SJSA1 (cell line): ENCODE measurements at regions not wholly inside any gene's neighbourhood (a gene's known extent, or its start where the extent isn't known, plus 50 kb on each side); places are given as distances from the start of the nearest gene placed in this dataset.

ENCODE experiments used
- DNase-seq, 2 experiments: peaks; one replicate each; pipeline ENCODE4 v3.0.0-alpha.2; 2015 to 2020; ENCODE audit warnings: low spot score in 2 of 2, low read depth in 1 of 2
- H3K27ac ChIP-seq: fragments of 250-450 bp; sonication (Bioruptor Pico); 2 replicates; pipeline ENCODE4 v1.5.1; 2020; ENCODE audit warnings: mild to moderate bottlenecking, moderate library complexity
- H3K27me3 ChIP-seq: fragments of 250-450 bp; sonication (Bioruptor Pico); replicated peaks from 2 replicates; pipeline ENCODE4 v1.5.1; 2020; ENCODE audit warnings: mild to moderate bottlenecking, moderate library complexity
- H3K36me3 ChIP-seq: fragments of 250-450 bp; sonication (Bioruptor Pico); 2 replicates; pipeline ENCODE4 v1.5.1; 2020; ENCODE audit warnings: mild to moderate bottlenecking
- H3K4me1 ChIP-seq: fragments of 250-450 bp; sonication (Bioruptor Pico); replicated peaks from 2 replicates; pipeline ENCODE4 v1.6.1; 2021; ENCODE audit warnings: mild to moderate bottlenecking
- H3K4me3 ChIP-seq: fragments of 250-450 bp; sonication (Bioruptor Pico); 2 replicates; pipeline ENCODE4 v1.5.1; 2020; ENCODE audit warnings: mild to moderate bottlenecking
- H3K9me3 ChIP-seq: fragments of 250-450 bp; sonication (Bioruptor Pico); replicated peaks from 2 replicates; pipeline ENCODE4 v1.5.1; 2020; ENCODE audit warnings: mild to moderate bottlenecking

DNA sequence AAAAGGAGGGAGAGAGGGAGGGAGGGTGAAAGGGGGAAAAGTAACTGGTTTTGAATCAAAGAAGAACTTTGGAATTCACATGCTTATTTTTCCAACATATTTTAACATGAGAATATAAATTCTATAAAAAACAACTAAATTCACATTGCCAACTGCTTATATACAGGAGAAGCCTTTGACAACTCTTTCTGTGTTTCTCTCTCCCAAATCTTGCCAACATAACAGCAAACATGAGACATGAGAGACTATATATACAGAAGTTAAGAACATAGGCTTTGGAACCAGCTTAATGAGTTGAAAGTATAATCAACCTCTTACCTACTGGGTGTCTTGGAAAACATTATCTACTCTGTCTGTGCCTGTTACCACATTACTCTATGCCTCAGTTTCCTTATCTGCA is 493.3 kb downstream of the RFC3 start:
- H3K4me1 ChIP-seq, result no peaks in the 10 kb centered on the region
- no peak for DNase-seq
- no peak overlapping the region for H3K4me3 ChIP-seq
- H3K27ac ChIP-seq, result no peak overlapping the region
- no peaks in the 10 kb centered on the region for H3K9me3 ChIP-seq
- no peaks in the 10 kb centered on the region for H3K27me3 ChIP-seq
- H3K36me3 ChIP-seq, result no peaks in the 10 kb centered on the region

DNA sequence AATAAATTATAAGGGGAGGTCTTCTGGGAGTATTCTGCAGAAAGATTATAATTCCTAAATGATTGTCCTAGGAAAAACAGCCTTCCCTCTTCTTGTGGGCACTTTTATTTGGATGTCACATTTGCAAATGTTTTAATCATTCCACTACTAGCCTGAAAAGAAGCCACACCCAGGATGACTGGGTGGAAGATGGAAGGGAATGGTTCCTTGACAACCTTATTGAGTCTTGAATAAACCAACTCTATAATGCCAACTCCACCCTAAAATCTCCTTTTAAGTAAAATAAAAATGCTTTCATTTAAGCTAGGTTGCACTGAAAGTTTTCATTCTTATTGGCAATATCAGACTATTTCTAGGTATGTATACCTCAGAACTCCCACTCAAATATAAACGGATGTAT is 494.6 kb downstream of the RFC3 start:
- Histone ChIP-seq H3K4me3 (no peak overlapping the region), H3K27me3 (no peaks in the 10 kb centered on the region), H3K36me3 (no peaks in the 10 kb centered on the region), H3K9me3 (no peaks in the 10 kb centered on the region), H3K4me1 (no peaks in the 10 kb centered on the region), H3K27ac (no peak overlapping the region)
- DNase-seq, result no peak

DNA sequence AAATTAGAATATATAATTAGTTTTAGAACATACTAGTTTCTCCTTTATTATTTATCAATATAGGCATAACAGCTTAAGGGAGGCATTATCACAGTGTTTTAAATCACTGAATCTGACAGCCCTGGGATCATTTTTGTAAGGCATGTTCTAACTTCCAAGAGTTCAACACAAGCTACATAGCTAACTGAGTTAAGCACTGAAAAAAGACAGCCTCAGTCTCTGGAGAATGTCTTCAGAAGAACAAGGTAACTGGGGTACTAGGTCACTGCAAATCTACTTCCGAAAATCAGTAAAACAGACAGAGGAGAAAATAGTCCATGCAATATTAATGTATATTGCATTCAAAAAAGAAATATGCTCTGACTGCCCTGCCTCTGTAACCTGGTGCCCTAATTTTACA is 502.1 kb downstream of the RFC3 start:
- Histone ChIP-seq H3K4me1 (no peaks in the 10 kb centered on the region), H3K27ac (no peak overlapping the region), H3K4me3 (no peak overlapping the region), H3K36me3 (no peaks in the 10 kb centered on the region), H3K27me3 (no peaks in the 10 kb centered on the region), H3K9me3 (no peaks in the 10 kb centered on the region)
- no peak for DNase-seq

DNA sequence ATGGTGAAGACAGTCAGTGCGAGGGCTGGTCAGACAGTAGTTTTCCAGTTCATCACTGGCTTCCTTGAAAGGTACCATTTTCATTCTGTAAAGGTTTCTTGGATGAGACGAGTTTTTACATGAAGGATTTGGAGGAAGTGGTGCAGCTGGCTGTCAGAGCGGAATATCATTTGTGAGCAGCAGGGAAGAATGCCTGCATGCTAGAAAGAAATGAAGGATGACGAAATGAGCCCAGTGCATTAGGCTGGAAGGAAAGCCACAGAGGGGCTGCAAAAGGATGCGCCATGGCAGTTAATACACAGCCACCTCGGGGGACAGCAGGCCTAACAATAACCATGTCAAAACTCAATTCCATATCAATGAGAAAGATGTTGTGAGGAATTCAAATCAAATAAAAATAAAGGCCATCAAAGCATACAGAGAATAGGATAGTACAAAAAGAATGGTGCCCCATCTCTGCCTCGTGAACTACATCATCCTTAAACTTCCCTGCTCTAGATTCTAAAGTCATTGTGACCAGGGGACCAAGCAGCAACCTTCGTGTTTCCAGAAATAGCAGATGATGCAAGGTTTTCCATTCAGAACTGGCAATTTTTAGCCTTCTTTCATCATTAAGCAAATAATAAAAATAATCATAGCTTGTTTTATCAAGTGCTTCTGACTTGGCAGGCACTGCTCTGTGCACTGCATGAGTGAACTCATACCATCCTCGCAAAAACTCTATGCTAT is 504.2 kb downstream of the RFC3 start:
- no peaks in the 10 kb centered on the region for H3K36me3 ChIP-seq

DNA sequence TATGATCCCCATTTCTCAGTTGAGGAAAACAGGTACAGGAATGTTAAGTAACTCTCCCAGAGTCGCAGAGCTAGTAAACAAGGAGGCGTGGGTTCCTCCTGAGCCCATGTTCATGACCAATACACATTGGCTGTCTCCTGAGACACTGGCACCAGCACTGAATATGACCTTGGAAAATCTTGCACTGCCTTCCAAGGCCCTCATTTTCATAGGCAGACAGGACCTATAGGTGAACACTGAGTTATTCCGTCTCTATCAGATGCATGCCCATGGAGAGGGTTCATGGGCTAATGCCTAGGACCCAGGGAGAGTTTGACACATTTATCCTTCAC is 504.8 kb downstream of the RFC3 start:
- Histone ChIP-seq H3K36me3 (no peaks in the 10 kb centered on the region), H3K27me3 (no peaks in the 10 kb centered on the region), H3K9me3 (no peaks in the 10 kb centered on the region), H3K4me1 (no peaks in the 10 kb centered on the region), H3K27ac (no peak overlapping the region), H3K4me3 (no peak overlapping the region)
- DNase-seq, result no peak

More for the DNA sequence above, 504.2 kb downstream of the RFC3 start:
- Histone ChIP-seq H3K4me1 (no peaks in the 10 kb centered on the region), H3K9me3 (no peaks in the 10 kb centered on the region), H3K4me3 (no peak overlapping the region), H3K27me3 (no peaks in the 10 kb centered on the region), H3K27ac (no peak overlapping the region)
- DNase-seq, result no peak

DNA sequence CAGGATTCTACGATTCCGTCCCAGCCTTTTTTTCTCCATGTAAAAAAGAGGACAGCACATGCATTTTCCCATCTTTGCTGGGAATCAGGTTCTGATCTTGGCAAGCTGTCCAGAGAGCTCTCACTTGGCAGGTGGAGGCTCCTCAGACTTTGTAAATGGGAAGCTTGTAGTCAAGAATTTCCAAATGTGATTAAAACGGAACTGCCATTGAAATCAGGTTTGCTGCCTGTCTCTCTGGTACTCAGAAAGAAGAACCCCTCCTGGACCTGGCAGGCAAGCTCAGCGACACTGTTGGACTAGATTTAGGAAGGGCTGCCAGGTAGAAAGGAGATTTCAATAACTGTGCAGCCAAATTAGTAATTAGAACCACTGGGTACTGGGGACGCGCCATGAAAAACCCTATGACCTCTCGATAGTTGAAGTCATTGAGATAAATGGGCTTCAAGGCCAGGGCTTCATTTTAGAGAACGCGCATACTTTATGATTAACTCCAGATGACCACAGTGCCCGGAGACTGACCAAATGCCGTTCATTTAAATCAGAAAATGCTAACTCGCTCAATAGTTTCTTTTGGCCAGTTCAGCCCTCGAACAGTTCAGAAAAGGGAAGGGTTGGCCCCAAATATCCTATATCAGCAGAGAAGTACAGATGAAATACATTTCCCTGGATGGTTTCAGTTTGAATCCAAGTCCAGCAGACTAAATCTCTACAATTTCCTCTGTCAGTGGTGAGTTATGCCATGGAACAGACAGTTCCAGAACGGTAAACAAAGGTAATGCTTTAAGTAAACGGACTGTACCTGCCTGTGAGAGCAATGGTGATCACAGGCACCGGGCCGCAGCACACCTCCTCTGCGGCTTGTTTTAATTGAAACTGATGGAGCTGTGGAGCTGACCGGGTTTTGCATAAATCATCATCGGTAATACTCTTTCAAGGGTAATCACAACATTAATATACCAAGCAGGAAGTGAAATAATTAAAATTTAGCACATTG is 517.4 kb downstream of the RFC3 start:
- Histone ChIP-seq H3K36me3 (no peaks in the 10 kb centered on the region), H3K27me3 (no peaks in the 10 kb centered on the region)
- DNase-seq, result no peak

DNA sequence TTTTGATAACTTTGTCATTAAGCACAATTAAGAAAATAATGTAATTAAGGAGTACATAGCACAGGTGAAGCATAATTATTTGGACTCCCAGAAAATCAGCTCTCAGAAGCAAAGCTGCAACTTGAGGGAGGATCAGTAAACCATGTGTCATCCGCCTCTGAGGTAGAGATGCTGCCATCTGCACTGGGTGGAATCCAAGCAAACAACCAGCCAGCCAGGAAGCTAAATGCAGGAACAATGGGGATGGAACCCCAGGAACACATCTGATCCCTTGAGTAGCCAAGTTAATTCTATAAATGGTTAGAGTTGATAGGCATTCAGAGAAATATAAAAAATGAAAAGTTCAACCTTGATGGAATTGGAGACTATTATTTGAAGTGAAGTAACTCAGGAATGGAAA is 520.2 kb downstream of the RFC3 start:
- DNase-seq, result no peak
- H3K36me3 ChIP-seq, result no peaks in the 10 kb centered on the region
- H3K4me3 ChIP-seq, result no peak overlapping the region
- H3K4me1 ChIP-seq, result no peaks in the 10 kb centered on the region; the same call in 1 of the 2 replicates
- no peak overlapping the region for H3K27ac ChIP-seq
- no peaks in the 10 kb centered on the region for H3K27me3 ChIP-seq
- no peaks in the 10 kb centered on the region for H3K9me3 ChIP-seq

More for the DNA sequence above, 517.4 kb downstream of the RFC3 start:
- H3K4me3 ChIP-seq, result no peak overlapping the region
- H3K27ac ChIP-seq, result no peak overlapping the region
- no peaks in the 10 kb centered on the region; the same call in 1 of the 2 replicates for H3K4me1 ChIP-seq
- no peaks in the 10 kb centered on the region for H3K9me3 ChIP-seq

DNA sequence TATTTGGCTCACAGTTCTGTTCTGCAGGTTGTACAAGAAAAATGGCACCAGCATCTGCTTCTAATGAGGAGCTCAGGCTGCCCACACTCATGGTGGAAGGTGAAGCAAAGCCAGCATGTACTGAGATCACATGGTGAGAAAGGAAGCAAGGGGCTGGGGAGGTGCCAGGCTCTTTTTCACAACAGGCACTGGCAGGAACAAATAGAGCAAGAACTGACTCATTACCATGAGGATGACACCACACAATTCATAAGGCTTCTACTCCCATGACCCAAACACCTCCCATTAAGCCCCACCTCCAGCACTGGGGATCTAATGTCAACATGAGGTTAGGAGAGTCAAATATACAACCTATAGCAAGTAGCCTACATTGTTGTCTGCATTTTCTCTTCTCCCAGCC is 522.6 kb downstream of the RFC3 start:
- Histone ChIP-seq H3K4me3 (no peak overlapping the region), H3K27ac (no peak overlapping the region), H3K9me3 (no peaks in the 10 kb centered on the region), H3K4me1 (peaks cover 20% of the 10 kb centered on the region), H3K27me3 (no peaks in the 10 kb centered on the region), H3K36me3 (no peaks in the 10 kb centered on the region)
- peak in 1 of 2 experiments; percentile 7 for DNase-seq

DNA sequence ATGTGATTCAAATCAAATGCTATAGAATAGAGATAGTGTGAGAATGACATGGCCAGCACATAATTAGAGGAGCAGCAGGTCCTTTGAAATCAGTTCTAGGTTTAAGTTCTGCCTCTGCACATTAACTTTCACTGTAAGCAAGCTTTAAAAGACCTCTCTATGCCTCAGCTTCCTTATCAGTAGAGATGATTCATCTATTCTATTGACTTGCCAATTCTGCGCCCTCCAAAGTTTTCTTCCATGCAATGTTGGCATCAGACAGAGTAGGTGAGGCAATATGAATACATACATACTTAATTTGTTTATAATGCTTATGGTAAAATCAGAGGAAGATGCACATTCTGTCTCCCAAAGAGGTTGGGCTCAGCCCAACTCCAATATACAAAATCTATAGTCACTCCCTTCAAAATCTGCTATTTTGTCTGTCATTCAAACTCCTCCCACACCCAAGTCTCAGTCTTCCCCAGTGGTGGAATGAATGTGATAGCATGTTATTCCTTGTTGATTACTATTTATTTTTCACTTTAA is 525.5 kb downstream of the RFC3 start:
- Histone ChIP-seq H3K27ac (peak overlapping the region; percentile 71; the same call in 1 of the 2 replicates), H3K4me3 (no peak overlapping the region), H3K27me3 (no peaks in the 10 kb centered on the region), H3K9me3 (no peaks in the 10 kb centered on the region), H3K4me1 (peaks cover 48% of the 10 kb centered on the region), H3K36me3 (no peaks in the 10 kb centered on the region)
- DNase-seq, result no peak

DNA sequence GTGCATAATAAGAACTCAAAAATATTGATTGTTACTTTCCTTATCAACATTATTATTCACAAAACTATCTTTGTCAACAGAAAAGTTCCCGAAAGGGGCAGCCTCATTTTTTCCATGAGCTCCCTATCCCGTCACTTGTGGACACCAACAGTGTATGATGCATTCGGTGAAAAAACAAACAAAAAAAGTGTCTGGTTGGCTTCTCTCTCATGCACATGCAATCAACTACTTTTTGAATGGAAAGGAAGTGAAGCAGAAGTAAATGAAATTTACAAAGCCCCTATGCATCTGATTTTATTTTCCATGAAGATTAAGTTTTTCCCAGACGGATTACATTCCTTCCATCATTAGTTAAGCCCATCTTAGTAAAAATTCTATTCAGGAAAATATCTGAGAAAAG is 526.9 kb downstream of the RFC3 start:
- Histone ChIP-seq H3K27me3 (no peaks in the 10 kb centered on the region), H3K4me1 (peaks cover 61% of the 10 kb centered on the region), H3K36me3 (no peaks in the 10 kb centered on the region), H3K4me3 (no peak overlapping the region), H3K9me3 (no peaks in the 10 kb centered on the region), H3K27ac (peak overlapping the region; percentile 71)
- DNase-seq, result peak; percentile 44 to 64

DNA sequence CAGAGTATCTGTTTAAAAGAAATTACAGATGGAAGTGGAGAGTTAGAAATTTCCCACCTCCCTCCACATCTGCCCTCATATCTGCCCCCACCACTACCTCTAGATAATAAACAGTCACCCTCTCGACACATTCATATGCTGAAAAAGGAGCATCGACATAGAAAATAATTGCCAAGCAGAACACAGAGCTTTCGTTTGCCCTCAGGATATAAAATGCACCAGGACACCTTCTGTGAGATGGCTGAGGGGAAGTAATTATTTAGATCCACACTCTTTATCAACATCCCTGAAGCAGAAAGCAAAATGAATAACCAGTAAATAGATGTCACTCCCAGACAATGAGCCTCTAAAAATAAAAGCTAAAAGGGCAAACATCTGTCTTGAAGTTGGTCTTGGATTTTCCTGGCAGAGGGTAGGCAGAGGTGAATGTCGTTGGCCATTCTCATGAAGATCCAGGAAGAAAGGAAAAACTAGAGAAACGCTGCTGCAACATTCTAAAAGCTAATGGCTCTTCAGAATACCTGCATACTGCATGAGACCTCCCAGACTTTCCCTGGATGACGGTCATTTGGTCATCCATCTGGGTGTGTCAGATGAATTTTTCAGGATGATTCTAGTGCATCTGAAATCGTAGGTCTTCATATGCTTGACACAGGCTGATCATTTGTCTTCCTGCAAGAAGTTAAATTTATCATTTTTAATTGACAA is 527.5 kb downstream of the RFC3 start:
- peaks cover 64% of the 10 kb centered on the region for H3K4me1 ChIP-seq
- DNase-seq, result no peak
- peak overlapping the region; percentile 71 for H3K27ac ChIP-seq
- H3K9me3 ChIP-seq, result no peaks in the 10 kb centered on the region
- H3K4me3 ChIP-seq, result no peak overlapping the region
- no peaks in the 10 kb centered on the region for H3K36me3 ChIP-seq
- no peaks in the 10 kb centered on the region for H3K27me3 ChIP-seq

DNA sequence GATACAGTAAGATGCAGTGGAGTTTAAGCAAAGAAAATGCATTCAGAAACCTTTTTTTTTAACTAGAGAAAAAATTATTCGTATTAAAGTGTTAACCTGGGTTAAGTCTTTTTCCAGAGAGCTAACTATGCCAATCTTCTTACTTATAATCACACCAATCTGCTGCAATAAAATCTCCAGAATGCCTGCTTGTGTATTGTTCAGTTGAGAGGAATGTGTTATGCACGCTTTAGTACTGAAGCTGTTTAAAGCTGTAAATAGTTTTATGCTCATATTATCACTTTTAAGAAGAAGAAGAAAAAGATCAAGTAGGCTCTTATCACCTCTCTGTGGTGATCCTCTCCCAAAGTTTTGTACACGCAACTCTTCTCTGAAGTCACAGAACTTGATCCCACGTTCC is 528.7 kb downstream of the RFC3 start:
- no peak overlapping the region for H3K4me3 ChIP-seq
- no peaks in the 10 kb centered on the region for H3K36me3 ChIP-seq
- peak overlapping the region; percentile 15; the same call in 1 of the 2 replicates for H3K27ac ChIP-seq
- H3K27me3 ChIP-seq, result no peaks in the 10 kb centered on the region
- peak in 1 of 2 experiments; percentile 9 for DNase-seq
- H3K4me1 ChIP-seq, result peaks cover 64% of the 10 kb centered on the region
- H3K9me3 ChIP-seq, result no peaks in the 10 kb centered on the region

DNA sequence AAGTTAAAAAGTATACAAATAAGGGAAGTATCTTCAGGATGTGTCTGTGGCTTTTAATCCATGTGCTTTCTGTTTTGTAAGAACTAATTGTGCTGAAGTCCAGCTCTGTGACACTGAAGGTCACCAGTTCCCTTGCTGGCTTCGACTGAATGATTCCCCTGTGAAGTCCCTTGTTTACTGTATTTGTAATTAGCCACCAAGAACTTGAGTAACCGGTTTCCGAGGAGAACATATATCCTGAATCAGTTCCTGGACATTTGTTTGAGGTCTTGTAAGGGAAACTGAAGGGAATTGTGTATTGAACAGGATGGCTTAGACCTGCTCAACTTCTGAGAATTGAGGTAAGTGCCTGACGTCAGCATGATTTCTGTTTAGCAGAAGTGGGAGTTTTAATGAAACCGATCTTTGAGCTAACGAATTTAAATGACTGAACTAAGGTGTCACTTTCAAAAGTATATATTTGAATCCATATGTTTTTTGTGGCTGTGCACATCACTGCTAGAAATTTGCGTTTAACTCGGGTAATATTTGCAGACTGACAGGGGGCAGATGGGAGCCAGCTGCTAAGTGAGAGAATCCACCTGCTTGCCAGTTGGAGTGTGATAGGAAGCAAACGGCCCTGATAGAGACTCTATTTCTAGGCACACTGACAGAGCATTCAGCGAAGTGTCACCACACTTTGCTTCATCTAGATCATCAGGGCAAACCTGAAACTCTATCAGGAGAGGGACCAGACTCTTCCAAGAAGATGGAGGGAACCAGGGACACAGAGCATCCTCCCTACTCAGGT is 530.0 kb downstream of the RFC3 start:
- Histone ChIP-seq H3K9me3 (no peaks in the 10 kb centered on the region), H3K4me3 (no peak overlapping the region), H3K27ac (peak overlapping the region; percentile 81), H3K4me1 (peaks cover 66% of the 10 kb centered on the region), H3K27me3 (no peaks in the 10 kb centered on the region), H3K36me3 (no peaks in the 10 kb centered on the region)
- DNase-seq, result no peak
